Hematopoietic multipotent progenitor cell treated with erythropoietin and hydrocortisone succinate and interleukin-3 and kit ligand, for 4 days (in vitro differentiated cells): ENCODE measurements at regions not wholly inside any gene's neighbourhood (a gene's known extent, or its start where the extent isn't known, plus 50 kb on each side); places are given as distances from the start of the nearest gene placed in this dataset.
"Not testable (repeated sequence)": the region's sequence is repeated elsewhere in the genome, so short reads cannot be mapped to it uniquely, and the experiment has no call there.

ENCODE experiments used
- DNase-seq: peaks from one replicate; pipeline ENCODE4 v3.0.0-alpha.2; 2015

- DNase-seq, result no peak
These were observed 145.1 kb downstream of the TM2D1 start for GRCh38 chr1:61579802-61580201.

GRCh38 chr1:61572046-61572445, 152.9 kb downstream of the TM2D1 start:
- no peak for DNase-seq

DNA sequence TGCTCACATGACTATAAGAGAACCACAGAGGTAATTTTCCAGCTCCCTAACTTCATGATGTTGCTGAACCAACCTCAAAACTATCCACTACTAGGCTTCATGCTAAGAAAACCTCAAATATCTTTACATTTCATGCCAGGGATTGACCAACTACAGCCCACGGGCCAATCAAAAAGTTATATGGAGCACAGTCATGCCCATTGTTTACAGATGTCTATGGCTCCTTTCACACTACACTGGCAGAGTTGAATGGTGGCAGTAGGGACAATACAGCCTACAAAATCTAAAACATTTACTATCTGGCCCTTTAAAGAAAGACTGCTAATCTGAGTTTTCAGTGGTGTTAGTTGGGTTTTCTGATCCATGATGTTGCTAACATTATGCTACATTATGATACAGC, 154.8 kb downstream of the TM2D1 start:
- no peak for DNase-seq

GRCh38 chr1:61569303-61569621, 155.7 kb downstream of the TM2D1 start:
- DNase-seq, result no peak

GRCh38 chr1:61568460-61569302, 156.3 kb downstream of the TM2D1 start:
- DNase-seq, result no peak

GRCh38 chr1:61566177-61566576, 158.8 kb downstream of the TM2D1 start:
- no peak for DNase-seq

DNA sequence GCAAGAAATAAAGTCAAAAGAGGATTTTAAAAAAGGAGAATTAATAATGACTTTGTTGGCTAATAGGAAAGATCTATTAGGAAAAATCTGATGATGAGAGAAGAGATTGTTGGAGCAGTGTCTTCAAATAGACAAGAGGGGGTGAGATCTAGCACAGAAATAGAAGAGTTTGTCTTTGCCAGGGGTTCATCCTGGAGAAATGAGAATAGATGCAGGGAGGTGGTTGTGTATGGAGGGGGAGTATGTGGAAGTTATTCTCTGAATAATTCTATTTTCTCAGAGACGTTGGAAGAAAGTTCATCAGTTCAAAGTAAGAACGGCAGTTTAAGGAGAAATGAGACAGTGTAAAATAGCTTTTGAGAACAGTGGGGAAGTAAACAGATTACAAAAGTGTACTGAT, 161.3 kb downstream of the TM2D1 start:
- DNase-seq, result no peak

DNA sequence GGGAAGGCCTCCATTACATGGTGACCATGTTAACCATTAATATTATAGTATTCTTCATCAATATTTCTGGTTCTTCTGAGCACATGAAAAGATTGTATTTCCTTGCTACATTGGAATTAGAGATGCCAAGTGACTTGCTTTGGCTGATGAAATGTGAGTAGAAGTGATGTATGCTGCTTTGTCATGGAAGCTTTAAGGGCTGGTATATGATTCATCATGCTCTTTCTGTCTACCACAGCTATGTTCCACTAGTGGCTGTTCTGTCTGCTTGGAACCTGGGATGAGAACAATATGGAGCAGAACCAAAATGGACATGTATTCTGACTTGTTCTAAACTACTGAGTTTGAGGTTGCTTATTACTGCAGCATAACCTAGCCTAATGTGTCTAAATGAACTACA, 163.3 kb downstream of the TM2D1 start:
- no peak for DNase-seq

DNA sequence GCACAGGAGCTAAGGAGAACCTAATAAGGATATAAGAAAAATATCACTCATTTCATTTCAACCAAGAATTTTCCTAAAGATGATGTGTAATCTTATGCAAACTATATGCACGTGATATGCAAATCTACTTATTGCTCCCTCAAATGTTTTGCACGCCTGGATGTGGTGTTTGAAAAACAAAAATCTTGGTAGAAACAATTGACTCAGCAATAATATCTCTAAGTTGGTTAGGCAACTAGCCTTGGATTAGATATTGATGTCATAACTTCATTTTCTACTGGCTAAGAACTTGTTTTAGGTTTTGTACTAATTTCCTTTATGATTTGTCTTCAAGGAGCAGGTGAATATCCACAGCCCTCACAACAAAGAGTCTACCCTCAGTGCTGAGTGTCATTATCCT, 164.6 kb downstream of the TM2D1 start:
- DNase-seq, result no peak

DNA sequence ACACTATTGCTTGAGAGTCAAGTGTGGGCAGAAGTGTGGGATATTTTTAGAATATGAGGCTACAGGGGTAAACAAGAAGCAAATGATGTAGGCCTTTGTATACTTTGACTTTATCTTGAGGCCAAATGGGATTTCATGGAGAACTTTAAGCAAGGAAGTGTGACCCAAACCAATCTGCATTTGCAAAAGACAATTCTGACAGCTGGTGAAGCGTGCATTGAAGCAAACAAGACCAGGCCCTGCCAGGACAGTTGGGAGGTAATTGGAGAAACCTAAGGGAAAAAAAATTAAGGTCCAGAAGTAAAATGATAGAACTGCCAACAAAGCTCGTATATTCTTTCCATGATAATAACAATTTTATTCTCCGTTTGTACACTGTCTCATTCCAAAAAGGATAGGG, 168.3 kb downstream of the TM2D1 start:
- no peak for DNase-seq

DNA sequence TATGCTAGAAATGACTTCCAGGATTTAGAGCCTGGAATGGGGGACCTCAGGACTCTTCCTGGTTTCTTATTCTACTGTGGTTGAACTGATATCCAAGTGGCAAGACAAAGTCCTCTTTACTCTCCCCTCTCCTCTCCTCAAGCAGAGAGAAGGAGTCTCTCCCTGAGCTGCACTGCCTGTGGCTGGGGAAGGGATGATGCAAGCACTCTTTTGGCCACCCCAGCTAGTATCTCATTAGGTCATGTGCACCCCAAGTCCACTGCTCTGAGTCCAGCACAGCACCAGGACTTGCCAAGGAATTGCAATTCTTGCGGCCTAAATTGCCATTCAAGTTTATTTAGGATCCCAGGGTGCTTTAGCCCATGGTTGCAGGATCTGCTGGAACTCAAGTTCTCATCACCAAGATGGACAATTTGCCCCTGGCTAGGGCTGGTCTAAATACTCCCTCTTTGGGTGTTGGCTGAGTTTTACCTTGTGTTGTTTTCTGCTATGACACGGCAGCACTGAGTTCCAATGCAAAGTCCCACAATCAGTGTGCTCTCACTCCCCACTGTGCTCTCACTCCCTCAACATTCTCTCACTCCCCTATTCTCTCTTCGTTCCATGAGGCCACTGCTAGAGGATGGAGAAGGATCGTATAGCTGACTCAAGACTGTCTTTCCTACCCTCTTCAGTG, 172.2 kb downstream of the TM2D1 start:
- no peak for DNase-seq

GRCh38 chr1:61547302-61547701, 177.6 kb downstream of the TM2D1 start:
- DNase-seq, result peak; percentile 21

- not testable (repeated sequence) for DNase-seq
These were observed 180.1 kb downstream of the TM2D1 start for GRCh38 chr1:61544870-61545269.

DNA sequence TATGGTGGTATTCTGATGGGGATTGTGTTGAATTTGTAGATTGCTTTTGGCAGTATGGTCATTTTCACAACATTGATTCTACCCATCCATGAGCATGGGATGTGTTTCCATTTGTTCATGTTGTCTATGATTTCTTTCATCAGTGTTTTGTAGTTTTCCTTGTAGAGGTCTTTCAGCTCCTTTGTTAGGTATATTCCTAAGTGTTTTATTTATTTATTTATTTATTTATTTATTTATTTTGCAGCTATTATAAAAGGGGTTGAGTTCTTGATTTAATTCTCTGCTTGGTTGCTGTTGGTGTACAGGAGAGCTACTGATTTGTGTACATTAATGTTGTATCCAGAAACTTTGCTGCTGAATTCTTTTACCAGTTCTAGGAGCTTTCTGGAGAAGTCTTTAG, 181.4 kb downstream of the TM2D1 start:
- DNase-seq, result not testable (repeated sequence)

DNA sequence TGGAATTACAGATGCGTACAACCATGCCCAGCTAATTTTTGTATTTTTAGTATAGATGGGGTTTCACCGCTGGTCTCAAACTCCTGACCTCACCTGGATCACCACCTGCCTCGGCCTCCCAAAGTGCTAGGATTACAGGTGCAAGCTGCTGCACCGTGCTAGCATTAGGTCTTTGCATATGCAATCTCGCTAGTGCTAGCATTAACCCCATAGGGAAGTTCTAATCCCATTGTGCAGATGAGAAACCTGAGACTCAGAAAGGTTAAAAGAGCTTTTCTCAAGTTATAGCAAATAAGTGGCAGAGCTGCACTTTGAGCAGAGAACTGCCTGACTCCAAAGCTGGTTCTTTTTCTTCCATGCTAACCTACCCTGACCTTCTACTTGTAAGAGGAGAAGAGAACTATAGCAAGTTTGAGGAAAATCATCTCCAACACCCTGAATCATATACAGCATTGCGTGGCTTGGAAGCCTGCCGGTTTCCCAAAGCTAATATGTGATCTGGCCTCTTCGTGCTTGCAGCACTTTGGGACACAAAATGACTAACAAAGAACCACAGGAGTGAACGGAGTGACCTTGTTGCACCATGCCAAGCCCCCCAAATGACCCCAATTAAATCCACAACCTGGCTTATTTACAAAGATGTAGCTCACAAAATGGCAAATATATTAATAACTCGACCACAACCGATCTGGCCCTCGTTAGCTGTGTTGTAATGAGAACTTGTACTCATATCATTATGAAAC, 185.1 kb downstream of the TM2D1 start:
- no peak for DNase-seq

DNA sequence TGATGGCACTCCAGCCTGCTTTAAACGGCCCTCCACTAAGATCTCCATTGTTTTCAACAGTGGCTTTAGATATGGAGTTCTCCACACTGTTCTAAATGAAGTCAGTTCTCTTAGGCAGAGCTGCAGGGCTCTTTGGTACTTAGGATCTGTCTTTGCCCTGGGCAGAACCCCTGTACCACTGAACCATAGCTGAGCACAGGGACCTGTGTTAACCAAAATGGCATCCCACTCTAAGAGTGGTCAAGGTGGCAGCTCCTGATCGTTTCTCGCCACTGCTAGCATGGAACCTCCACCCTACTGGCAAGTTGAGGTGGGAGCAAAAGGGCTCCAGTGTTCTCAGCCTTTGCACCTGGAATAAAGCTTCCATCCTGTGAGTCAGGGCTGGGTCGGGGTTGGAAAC, 186.7 kb downstream of the TM2D1 start:
- no peak for DNase-seq

DNA sequence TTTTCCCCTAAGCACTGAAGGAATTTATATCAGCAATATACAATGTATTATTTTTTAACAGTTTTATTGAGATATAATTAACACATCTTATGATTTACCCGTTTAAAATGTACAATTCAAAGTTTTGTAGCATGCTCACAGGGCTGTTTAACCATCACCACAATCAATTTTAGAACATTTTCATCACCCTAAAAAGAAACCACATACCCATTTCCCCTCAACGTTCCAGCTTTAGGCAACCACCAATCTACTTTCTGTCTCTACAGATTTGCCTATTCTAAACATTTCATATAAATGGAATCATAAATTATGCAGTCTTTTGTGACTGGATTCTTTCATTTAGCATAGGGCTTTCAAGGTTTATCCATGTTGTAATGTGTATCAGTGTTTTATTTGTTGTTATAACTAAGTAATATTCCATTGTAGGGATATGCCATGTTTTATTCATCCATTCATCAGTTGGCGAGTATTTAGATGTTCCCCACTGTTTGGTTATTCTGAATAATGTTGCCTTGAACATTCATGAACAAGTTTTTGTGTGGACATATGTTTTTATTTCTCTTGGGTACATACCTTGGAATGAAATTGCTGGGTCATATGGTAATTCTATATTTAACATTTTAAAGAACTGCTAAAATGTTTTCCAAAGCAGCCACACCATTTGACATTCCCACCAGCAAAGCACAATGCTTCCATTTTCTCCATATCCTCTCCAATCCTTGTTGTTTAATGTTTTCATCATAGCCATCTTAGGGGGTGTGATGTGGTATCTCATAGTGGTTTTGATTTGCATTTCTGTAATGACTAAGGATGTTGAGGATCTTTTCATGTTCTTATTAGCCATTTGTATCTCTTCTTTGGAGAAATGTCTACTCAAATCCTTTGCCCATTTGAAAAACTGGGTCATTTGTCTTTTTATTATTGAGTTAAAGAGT, 188.5 kb downstream of the TM2D1 start:
- no peak for DNase-seq

DNA sequence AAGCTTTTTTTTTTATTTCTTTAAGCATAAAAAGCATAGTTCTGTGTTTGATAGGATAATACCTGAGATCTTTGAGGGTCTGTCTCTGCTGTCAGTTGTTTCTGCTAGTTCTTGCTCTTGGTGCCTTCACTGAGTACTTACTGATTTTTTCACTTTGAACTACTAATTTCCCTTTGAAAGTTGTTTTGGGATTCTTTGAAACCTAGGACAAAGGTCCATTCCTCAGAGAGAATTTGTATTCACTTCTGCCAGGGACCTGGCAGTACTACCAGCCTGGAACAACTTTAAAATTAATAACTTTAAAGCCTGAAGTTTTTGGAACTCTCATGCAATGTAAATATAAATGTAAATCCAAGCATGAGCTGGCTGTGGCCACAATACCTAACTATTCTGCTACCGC, 190.1 kb downstream of the TM2D1 start:
- DNase-seq, result no peak

- DNase-seq, result no peak
These were observed 191.4 kb downstream of the TM2D1 start for GRCh38 chr1:61533546-61533945.

GRCh38 chr1:61531716-61532115, 193.2 kb downstream of the TM2D1 start:
- no peak for DNase-seq

DNA sequence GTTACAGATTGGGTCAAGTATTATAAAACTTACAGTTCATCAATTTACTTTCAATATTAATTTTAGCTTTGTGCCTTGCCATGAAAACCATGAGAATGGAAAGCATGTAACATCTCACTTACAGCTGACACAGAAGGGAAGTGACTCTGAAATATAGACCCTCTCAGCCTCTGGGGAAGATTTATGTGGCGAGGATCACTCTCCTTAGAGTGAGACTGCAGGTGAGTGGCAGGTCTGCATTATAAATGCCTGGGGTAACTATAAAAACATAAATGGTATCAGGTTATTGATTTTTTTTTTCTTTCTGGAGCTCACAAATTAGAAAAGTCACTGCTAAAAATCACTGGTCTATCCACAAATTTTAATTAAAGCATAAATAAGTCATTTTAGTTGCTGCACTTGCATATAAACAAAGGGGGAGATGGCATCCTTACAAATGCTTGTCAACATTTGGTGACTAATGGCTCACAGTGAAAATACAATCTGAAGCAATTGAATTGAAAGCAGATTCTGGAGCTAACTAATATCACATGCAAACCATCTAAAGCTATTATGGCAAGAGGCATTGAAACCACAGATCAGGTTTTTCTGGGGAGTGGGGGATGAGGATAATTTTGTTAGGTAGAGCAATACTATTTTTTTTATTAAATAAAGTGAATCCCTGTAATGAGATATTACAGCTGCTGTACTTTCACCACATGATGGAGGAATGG, 200.9 kb downstream of the TM2D1 start:
- DNase-seq, result no peak

- DNase-seq, result no peak
These were observed 201.7 kb downstream of the TM2D1 start for GRCh38 chr1:61523229-61523628.
